Urothelium cell line (cell line): ENCODE measurements at regions not wholly inside any gene's neighbourhood (a gene's known extent, or its start where the extent isn't known, plus 50 kb on each side); places are given as distances from the start of the nearest gene placed in this dataset.
"Not testable (repeated sequence)": the region's sequence is repeated elsewhere in the genome, so short reads cannot be mapped to it uniquely, and the experiment has no call there.

Experiments
- DNase-seq: peaks from one replicate; pipeline ENCODE4 v3.0.0; 2011; ENCODE audit warnings: low spot score, mixed read lengths
- FAIRE-seq: peaks from 2 replicates; lab custom pipeline; 2011; peaks lifted over from hg19 to GRCh38; lab: Jason Lieb, UNC

GRCh38 chr3:36656873-36657272 is 107.5 kb downstream of the DCLK3 start:
- FAIRE-seq: no peak
- DNase-seq: no peak

GRCh38 chr3:36653095-36653494 is 111.3 kb downstream of the DCLK3 start:
- DNase-seq (no peak), FAIRE-seq (peak; percentile 63)

GRCh38 chr3:36652104-36652503 is 112.2 kb downstream of the DCLK3 start:
- FAIRE-seq: no peak

GRCh38 chr3:36650271-36650671 is 114.1 kb downstream of the DCLK3 start:
- DNase-seq (no peak), FAIRE-seq (no peak)

More at GRCh38 chr3:36652104-36652503, 112.2 kb downstream of the DCLK3 start:
- DNase-seq: no peak

- no peak for DNase-seq
- FAIRE-seq: no peak
Measured at GRCh38 chr3:36649125-36649524, 115.2 kb downstream of the DCLK3 start.

GRCh38 chr3:36648241-36649034 is 115.9 kb downstream of the DCLK3 start:
- FAIRE-seq (no peak), DNase-seq (peak; percentile 69)

GRCh38 chr3:36647423-36647853 is 116.9 kb downstream of the DCLK3 start:
- FAIRE-seq (no peak), DNase-seq (no peak)

GRCh38 chr3:36643192-36643591 is 121.2 kb downstream of the DCLK3 start:
- no peak for DNase-seq
- FAIRE-seq: no peak

- FAIRE-seq (no peak), DNase-seq (no peak)
Measured at GRCh38 chr3:36635731-36636130, 128.6 kb downstream of the DCLK3 start.

- DNase-seq, FAIRE-seq: not testable (repeated sequence)
Measured at GRCh38 chr3:36633897-36634296, 130.5 kb downstream of the DCLK3 start.

GRCh38 chr3:36633060-36633459 is 131.3 kb downstream of the DCLK3 start:
- FAIRE-seq: no peak
- DNase-seq: no peak

- DNase-seq (no peak), FAIRE-seq (no peak)
Measured at GRCh38 chr3:36631549-36631948, 132.8 kb downstream of the DCLK3 start.

GRCh38 chr3:36615861-36616260 is 148.5 kb downstream of the DCLK3 start:
- no peak for DNase-seq
- FAIRE-seq: no peak

GRCh38 chr3:36606871-36607765 is 157.2 kb downstream of the DCLK3 start:
- no peak for FAIRE-seq
- DNase-seq: no peak

GRCh38 chr3:36603423-36603822 is 160.9 kb downstream of the DCLK3 start:
- FAIRE-seq (no peak), DNase-seq (no peak)

- no peak for DNase-seq
- no peak for FAIRE-seq
Measured at GRCh38 chr3:36600404-36600803, 163.9 kb downstream of the DCLK3 start.
